H1 (cell line): ENCODE measurements at regions not wholly inside any gene's neighbourhood (a gene's known extent, or its start where the extent isn't known, plus 50 kb on each side); places are given as distances from the start of the nearest gene placed in this dataset.

ENCODE experiments used
- CTCF ChIA-PET: fragments of 300-600 bp; sonication (Branson Sonifier 250); formaldehyde crosslinking; loops from one replicate; lab custom pipeline; 2021; ENCODE audit not compliant: partially characterized antibody; lab: Charles Lee
- POLR2A ChIA-PET: fragments of 300-600 bp; sonication (Branson Sonifier 250); formaldehyde crosslinking; loops from one replicate; lab custom pipeline; 2021; ENCODE audit warnings: inconsistent platforms; ENCODE audit not compliant: partially characterized antibody; lab: Charles Lee
- DNase-seq, 2 experiments: peaks; one replicate each; pipeline versions ENCODE4 v3.0.0 to v3.0.0-alpha.2; 2010 to 2022; ENCODE audit warnings: low spot score in 2 of 2, low read depth in 1 of 2, mixed read lengths in 1 of 2
- FAIRE-seq: peaks from 2 replicates; lab custom pipeline; 2011; peaks lifted over from hg19 to GRCh38; lab: Jason Lieb, UNC
- H2AFZ ChIP-seq: 2 replicates; pipeline ENCODE4 v1.8.1; 2012; ENCODE audit warnings: low read length, inconsistent platforms
- H2AK5ac ChIP-seq: 2 replicates; pipeline ENCODE4 v1.6.1; 2013; ENCODE audit warnings: low read depth, low read length
- H2BK120ac ChIP-seq: replicated peaks from 2 replicates; pipeline ENCODE3; 2013; ENCODE audit warnings: low read depth, low read length, inconsistent platforms
- H2BK12ac ChIP-seq: 2 replicates; pipeline ENCODE4 v1.6.1; 2013; ENCODE audit warnings: low read depth, low read length
- H2BK15ac ChIP-seq: 2 replicates; pipeline ENCODE4 v1.6.1; 2013; ENCODE audit warnings: low read length
- H2BK20ac ChIP-seq: 2 replicates; pipeline ENCODE4 v1.6.1; 2013; ENCODE audit warnings: low read length
- H2BK5ac ChIP-seq: 2 replicates; pipeline ENCODE4 v1.6.1; 2013; ENCODE audit warnings: low read depth, low read length
- H3K14ac ChIP-seq: 2 replicates; pipeline ENCODE4 v1.6.1; 2013; ENCODE audit warnings: inconsistent platforms; ENCODE audit not compliant: insufficient read length
- H3K18ac ChIP-seq: 2 replicates; pipeline ENCODE4 v1.6.1; 2013; ENCODE audit warnings: low read length; ENCODE audit errors: extremely low read depth
- H3K23ac ChIP-seq: 2 replicates; pipeline ENCODE4 v1.6.1; 2013; ENCODE audit warnings: inconsistent platforms; ENCODE audit not compliant: insufficient read length
- H3K23me2 ChIP-seq: 2 replicates; pipeline ENCODE4 v1.6.1; 2013; ENCODE audit warnings: low read depth, low read length
- H3K27ac ChIP-seq: 2 replicates; pipeline ENCODE4 v1.6.1; 2011; ENCODE audit warnings: low read depth, low read length, inconsistent platforms
- H3K27me3 ChIP-seq, 4 experiments: replicated peaks in 1 of 4; 1 replicate in 1 of 4; 2 replicates in 3 of 4; pipeline versions ENCODE4 v1.6.1 to v1.8.1; 2011 to 2013; ENCODE audit warnings: low read length in 3 of 4, mild to moderate bottlenecking in 3 of 4, inconsistent platforms in 2 of 4, mixed read lengths in 2 of 4, moderate library complexity in 1 of 4; ENCODE audit not compliant: control insufficient read depth in 3 of 4, insufficient read depth in 3 of 4; ENCODE audit errors: extremely low read depth in 1 of 4
- H3K36me3 ChIP-seq, 4 experiments: 2 replicates each; pipeline versions ENCODE4 v1.6.1 to v1.8.1; 2011 to 2013; ENCODE audit warnings: mild to moderate bottlenecking in 4 of 4, low read length in 3 of 4, moderate library complexity in 2 of 4, control low read depth in 1 of 4, inconsistent platforms in 1 of 4; ENCODE audit not compliant: insufficient read depth in 4 of 4, control insufficient read depth in 2 of 4
- H3K4ac ChIP-seq: replicated peaks from 2 replicates; pipeline ENCODE3; 2013; ENCODE audit warnings: low read length, low read depth, mixed read lengths, inconsistent platforms; ENCODE audit not compliant: insufficient read length
- H3K4me1 ChIP-seq, 4 experiments: replicated peaks in 1 of 4; 1 replicate in 1 of 4; 2 replicates in 3 of 4; pipeline versions ENCODE4 v1.6.1 to v1.8.1; 2011 to 2013; ENCODE audit warnings: low read length in 3 of 4, inconsistent platforms in 2 of 4, mixed read lengths in 1 of 4; ENCODE audit not compliant: insufficient read depth in 4 of 4, control insufficient read depth in 3 of 4
- H3K4me2 ChIP-seq, 2 experiments: 2 replicates each; pipeline versions ENCODE4 v1.6.1 to v1.8.1; 2011 to 2013; ENCODE audit warnings: low read depth in 2 of 2, low read length in 2 of 2, control low read depth in 1 of 2, inconsistent platforms in 1 of 2, mild to moderate bottlenecking in 1 of 2; ENCODE audit not compliant: insufficient read depth in 1 of 2
- H3K4me3 ChIP-seq, 4 experiments: fragments of 200-600, 300-600 bp in 1 of 4; sonication (generic), shearing (Covaris generic), sonication (Bioruptor Twin) in 1 of 4; 2 replicates each; pipeline versions ENCODE4 v1.5.1 to v1.8.1; 2011 to 2016; ENCODE audit warnings: low read length in 4 of 4, low read depth in 3 of 4, control low read depth in 2 of 4, inconsistent platforms in 2 of 4, mild to moderate bottlenecking in 2 of 4, mixed read lengths in 1 of 4, moderate library complexity in 1 of 4; ENCODE audit not compliant: insufficient read depth in 2 of 4; ENCODE audit errors: extremely low read depth in 1 of 4
- H3K56ac ChIP-seq: replicated peaks from 2 replicates; pipeline ENCODE3; 2013; ENCODE audit warnings: low read depth, mild to moderate bottlenecking, mixed read lengths, low read length, inconsistent platforms; ENCODE audit not compliant: insufficient read length
- H3K79me1 ChIP-seq: 2 replicates; pipeline ENCODE4 v1.6.1; 2013; ENCODE audit warnings: low read depth, low read length, control low read depth
- H3K79me2 ChIP-seq, 2 experiments: 2 replicates each; pipeline versions ENCODE4 v1.6.1 to v1.8.1; 2012 to 2013; ENCODE audit warnings: low read length in 2 of 2, mild to moderate bottlenecking in 2 of 2, inconsistent platforms in 1 of 2; ENCODE audit not compliant: insufficient read depth in 2 of 2, control insufficient read depth in 1 of 2
- H3K9ac ChIP-seq, 4 experiments: replicated peaks in 1 of 4; 1 replicate in 1 of 4; 2 replicates in 3 of 4; pipeline versions ENCODE4 v1.6.1 to v1.8.1; 2011 to 2013; ENCODE audit warnings: low read depth in 3 of 4, low read length in 3 of 4, control low read depth in 2 of 4, mild to moderate bottlenecking in 2 of 4, moderate library complexity in 2 of 4, inconsistent platforms in 1 of 4; ENCODE audit errors: extremely low read depth in 1 of 4
- H3K9me3 ChIP-seq, 2 experiments: 2 replicates each; pipeline versions ENCODE4 v1.6.1 to v1.8.1; 2012 to 2013; ENCODE audit warnings: mild to moderate bottlenecking in 2 of 2, moderate library complexity in 2 of 2, control low read depth in 1 of 2, inconsistent platforms in 1 of 2, low read depth in 1 of 2, low read length in 1 of 2, mixed read lengths in 1 of 2; ENCODE audit not compliant: insufficient read depth in 2 of 2
- H4K20me1 ChIP-seq, 2 experiments: replicated peaks in 1 of 2; 2 replicates each; pipeline versions ENCODE3 to v1.8.1; 2011 to 2013; ENCODE audit warnings: inconsistent platforms in 2 of 2, low read length in 2 of 2, mild to moderate bottlenecking in 1 of 2; ENCODE audit not compliant: insufficient read depth in 2 of 2, control insufficient read depth in 1 of 2
- H4K5ac ChIP-seq: 2 replicates; pipeline ENCODE4 v1.6.1; 2013; ENCODE audit warnings: low read length, low read depth, mixed read lengths, inconsistent platforms; ENCODE audit not compliant: insufficient read length
- H4K8ac ChIP-seq: 2 replicates; pipeline ENCODE4 v1.8.0; 2013; ENCODE audit warnings: mild to moderate bottlenecking, moderate library complexity, low read length, inconsistent platforms; ENCODE audit not compliant: insufficient read depth; ENCODE audit errors: extremely low read depth
- H4K91ac ChIP-seq: replicated peaks from 2 replicates; pipeline ENCODE3; 2013; ENCODE audit warnings: low read length, mixed read lengths, inconsistent platforms; ENCODE audit not compliant: insufficient read length
- BACH1 ChIP-seq: IDR thresholded peaks from 2 replicates; pipeline ENCODE4 v1.6.1; 2012; ENCODE audit warnings: low read length, improper control_type of control experiment
- CHD1 ChIP-seq: IDR thresholded peaks from 2 replicates; pipeline ENCODE4 v1.6.1; 2012; ENCODE audit warnings: low read depth, low read length, improper control_type of control experiment
- FOSL1 ChIP-seq: IDR thresholded peaks from 2 replicates; pipeline ENCODE4 v1.6.1; 2011; ENCODE audit warnings: mild to moderate bottlenecking, low read depth, low read length, moderate library complexity; ENCODE audit not compliant: insufficient read depth
- KDM1A ChIP-seq: fragments of 200-600, 300-600 bp; sonication (generic); IDR thresholded peaks from 2 replicates; pipeline ENCODE4 v1.7.1; 2016; ENCODE audit warnings: mild to moderate bottlenecking, low read length, borderline replicate concordance
- SIRT6 ChIP-seq: IDR thresholded peaks from one replicate; pipeline ENCODE4 v1.7.1; 2012; ENCODE audit warnings: low read length, inconsistent platforms
- SIX5 ChIP-seq: IDR thresholded peaks from 2 replicates; pipeline ENCODE4 v1.6.1; 2011; ENCODE audit warnings: mild to moderate bottlenecking, low read depth, low read length
- SP4 ChIP-seq: IDR thresholded peaks from 2 replicates; pipeline ENCODE4 v1.6.1; 2012; ENCODE audit warnings: low read length, inconsistent platforms
- YY1 ChIP-seq: IDR thresholded peaks from 2 replicates; pipeline ENCODE4 v1.6.1; 2011; ENCODE audit warnings: low read depth, mild to moderate bottlenecking, low read length
- ZNF274 ChIP-seq: IDR thresholded peaks from 2 replicates; pipeline ENCODE4 v1.7.0; 2012; ENCODE audit warnings: low read length, borderline replicate concordance; ENCODE audit errors: extremely low read depth
- WGBS, 2 experiments: shearing (Covaris generic) in 1 of 2; methylation state at CpG; one replicate each; pipeline versions ENCODE4 v1.1.6 to v1.1.7; 2013 to 2015; ENCODE audit warnings: low lambda C conversion rate in 2 of 2, mixed read lengths in 2 of 2, inconsistent platforms in 1 of 2, low coverage in 1 of 2, missing lambda C conversion rate in 1 of 2; ENCODE audit not compliant: insufficient replicate concordance in 2 of 2, insufficient coverage in 1 of 2, insufficient read length in 1 of 2; ENCODE audit errors: extremely low coverage in 1 of 2, missing lambda C conversion rate in 1 of 2; 5-methylcytosine and 5-hydroxymethylcytosine counted together
- TF ChIP-seq, protein P1 (sequence below): IDR thresholded peaks from 2 replicates; pipeline ENCODE4 v1.6.1; 2012; ENCODE audit warnings: inconsistent platforms
- TF ChIP-seq, protein P2 (sequence below): IDR thresholded peaks from 2 replicates; pipeline ENCODE4 v1.6.1; 2012; ENCODE audit warnings: low read length, inconsistent platforms
- TF ChIP-seq, protein P3 (sequence below): IDR thresholded peaks from 2 replicates; pipeline ENCODE4 v1.6.1; 2011; ENCODE audit warnings: low read depth, mild to moderate bottlenecking, low read length; ENCODE audit not compliant: insufficient read depth

DNA sequence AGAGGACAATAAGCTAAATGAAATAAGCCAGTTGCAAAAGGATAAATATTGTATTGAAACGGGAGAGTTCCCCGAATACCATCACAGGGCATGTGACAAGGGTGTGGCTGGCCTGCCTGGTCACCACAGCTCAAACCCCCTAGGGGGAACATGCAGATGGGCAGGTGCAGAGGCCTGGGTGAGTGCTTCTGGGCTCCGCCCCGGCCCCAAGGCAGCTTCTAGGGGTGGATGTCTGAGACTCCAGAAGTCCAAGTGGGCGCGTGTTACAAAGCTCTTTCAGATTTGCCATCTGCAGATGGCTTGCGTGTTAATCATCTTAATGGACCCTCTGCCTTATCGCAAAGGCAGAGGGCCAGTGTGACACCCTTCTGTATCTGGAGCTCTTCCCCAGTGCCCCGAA lies 559.2 kb upstream of the IMPG1 start:
- 88% methylated on average over 9 of the region's 9 CpGs; no CpG with 5 or more reads in 1 of the 2 experiments for WGBS, 2 experiments
- Histone ChIP-seq H3K9me3 (peaks cover 9 to 15% of the 10 kb centered on the region in 2 experiments), H2BK12ac (no peak overlapping the region), H3K27ac (no peak overlapping the region), H3K36me3 (peaks cover 0 to 17% (median 3%) of the 10 kb centered on the region in 4 experiments; a peak in 3 of 8 replicates), H2BK15ac (no peak overlapping the region), H3K4me2 (no peak overlapping the region), H3K18ac (no peak overlapping the region), H3K4ac (no peak overlapping the region), H3K56ac (no peak overlapping the region), H3K9ac (no peak overlapping the region), H3K14ac (no peak overlapping the region), H2BK5ac (no peak overlapping the region), H3K23ac (no peak overlapping the region), H3K79me2 (peaks cover 0 to 28% of the 10 kb centered on the region in 2 experiments; a peak in 2 of 4 replicates), H4K91ac (no peak overlapping the region), H3K27me3 (no peaks in the 10 kb centered on the region), H4K8ac (no peak overlapping the region; the same call in 1 of the 2 replicates), H4K20me1 (peaks cover 2 to 6% of the 10 kb centered on the region in 2 experiments), H2BK120ac (no peak overlapping the region), H2AK5ac (no peak overlapping the region), H2AFZ (no peak overlapping the region), H4K5ac (no peak overlapping the region), H3K4me3 (no peak overlapping the region), H3K79me1 (peaks cover 3% of the 10 kb centered on the region; the same call in 1 of the 2 replicates), H2BK20ac (no peak overlapping the region), H3K23me2 (no peaks in the 10 kb centered on the region), H3K4me1 (no peaks in the 10 kb centered on the region; a peak in 1 of 7 replicates)
- DNase-seq (no peak), FAIRE-seq (no peak)
- CTCF ChIA-PET, result interaction anchor here (0.7 to 1.4 kb wide), 5 partner anchors 9 to 698 kb away, joined by 3 to 4 read pairs (median 3); no protein-coding TSS in a partner anchor
- TF ChIP-seq SP4 (no peak), SIX5 (no peak), BACH1 (no peak), KDM1A (no peak), CHD1 (no peak), ZNF274 (no peak), YY1 (no peak), SIRT6 (no peak), FOSL1 (no peak)
- TF ChIP-seq, protein P1, sequence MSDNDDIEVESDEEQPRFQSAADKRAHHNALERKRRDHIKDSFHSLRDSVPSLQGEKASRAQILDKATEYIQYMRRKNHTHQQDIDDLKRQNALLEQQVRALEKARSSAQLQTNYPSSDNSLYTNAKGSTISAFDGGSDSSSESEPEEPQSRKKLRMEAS, result no peak
- TF ChIP-seq, protein P2, sequence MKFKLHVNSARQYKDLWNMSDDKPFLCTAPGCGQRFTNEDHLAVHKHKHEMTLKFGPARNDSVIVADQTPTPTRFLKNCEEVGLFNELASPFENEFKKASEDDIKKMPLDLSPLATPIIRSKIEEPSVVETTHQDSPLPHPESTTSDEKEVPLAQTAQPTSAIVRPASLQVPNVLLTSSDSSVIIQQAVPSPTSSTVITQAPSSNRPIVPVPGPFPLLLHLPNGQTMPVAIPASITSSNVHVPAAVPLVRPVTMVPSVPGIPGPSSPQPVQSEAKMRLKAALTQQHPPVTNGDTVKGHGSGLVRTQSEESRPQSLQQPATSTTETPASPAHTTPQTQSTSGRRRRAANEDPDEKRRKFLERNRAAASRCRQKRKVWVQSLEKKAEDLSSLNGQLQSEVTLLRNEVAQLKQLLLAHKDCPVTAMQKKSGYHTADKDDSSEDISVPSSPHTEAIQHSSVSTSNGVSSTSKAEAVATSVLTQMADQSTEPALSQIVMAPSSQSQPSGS, result no peak
- TF ChIP-seq, protein P3, sequence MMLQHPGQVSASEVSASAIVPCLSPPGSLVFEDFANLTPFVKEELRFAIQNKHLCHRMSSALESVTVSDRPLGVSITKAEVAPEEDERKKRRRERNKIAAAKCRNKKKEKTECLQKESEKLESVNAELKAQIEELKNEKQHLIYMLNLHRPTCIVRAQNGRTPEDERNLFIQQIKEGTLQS, result no peak
- POLR2A ChIA-PET, result interaction anchor here (1.4 kb wide), 1 partner anchor 70 kb away, joined by 7 read pairs; no protein-coding TSS in a partner anchor
